Heart right ventricle (tissue), 16 donors: ENCODE measurements at regions not wholly inside any gene's neighbourhood (a gene's known extent, or its start where the extent isn't known, plus 50 kb on each side); places are given as distances from the start of the nearest gene placed in this dataset.

ENCODE experiments used
- ATAC-seq, 8 donors: fragments of 200-7000 bp; cut with Tn5 transposase; one replicate each; pipeline ENCODE4 v1.9.1; 2020; ENCODE audit warnings: mild to moderate bottlenecking in 8 of 8, moderate library complexity in 8 of 8, moderate number of reproducible peaks in 1 of 8
- DNase-seq, 2 donors: peaks; one replicate each; pipeline ENCODE4 v3.0.0-alpha.2; 2020
- H3K27ac ChIP-seq, 10 donors: fragments of 200-600 bp; sonication (generic) in 2 of 10; one replicate each; pipeline versions ENCODE4 v1.5.0 to v1.8.0; 2020 to 2022; ENCODE audit warnings: mild to moderate bottlenecking in 3 of 10
- H3K27me3 ChIP-seq, 7 donors: fragments of 200-600 bp; one replicate each; pipeline ENCODE4 v1.8.0; 2021 to 2022; ENCODE audit warnings: mild to moderate bottlenecking in 2 of 7
- H3K36me3 ChIP-seq, 9 donors: fragments of 200-600 bp; sonication (generic) in 1 of 9; one replicate each; pipeline versions ENCODE4 v1.5.0 to v1.8.0; 2020 to 2022; ENCODE audit warnings: mild to moderate bottlenecking in 2 of 9
- H3K4me1 ChIP-seq, 9 donors: fragments of 200-600 bp; sonication (generic) in 1 of 9; one replicate each; pipeline versions ENCODE4 v1.5.0 to v1.8.0; 2020 to 2022; ENCODE audit warnings: mild to moderate bottlenecking in 4 of 9
- H3K4me3 ChIP-seq, 10 donors: fragments of 200-600 bp; sonication (generic) in 2 of 10; one replicate each; pipeline versions ENCODE4 v1.5.0 to v1.8.0; 2020 to 2022; ENCODE audit warnings: mild to moderate bottlenecking in 7 of 10, moderate library complexity in 2 of 10
- H3K9me3 ChIP-seq, 11 donors: fragments of 200-600 bp in 10 of 11; sonication (generic) in 2 of 11; one replicate each; pipeline versions ENCODE4 v1.5.0 to v1.8.0; 2013 to 2022; ENCODE audit warnings: mild to moderate bottlenecking in 2 of 11, control low read depth in 1 of 11, moderate library complexity in 1 of 11
- CTCF ChIP-seq, 9 donors: fragments of 200-600 bp; sonication (generic) in 2 of 9; IDR thresholded peaks; one replicate each; pipeline versions ENCODE4 v1.5.0 to v1.8.0; 2021 to 2022; ENCODE audit warnings: antibody characterized with exemption in 9 of 9, mild to moderate bottlenecking in 5 of 9, moderate library complexity in 1 of 9
- WGBS, 2 donors: extraction: QIAGEN DNeasy Blood & Tissue Kit; methylation state at CpG; one replicate each; pipeline ENCODE4 v1.1.7; 2013; ENCODE audit warnings: inconsistent platforms in 1 of 2; 5-methylcytosine and 5-hydroxymethylcytosine counted together
- intact Hi-C, 10 donors: fragments of 100-400 bp; cut with DNase I; formaldehyde crosslinking; loops; one replicate each; pipeline versions ENCODE4 v1.11.1 to v1.14.2; 2022
- donor health status: Arrhythmogenic right ventricular cardiomyopathy.
- donor health status: ischemic (EF 13 %, LVEDD 7.1; RV severe dilation, severe dysfunction).
- donor health status: healthy with polysubstance abuse.
- donor health status: DM: no; HTN: yes; CAD: no.
- donor health status: DM: no; HTN: no; CAD: no.
- donor health status: ischemic (EF 25% LVEDD 6.9; RV normal size, moderate dysfunction).
- donor health status: ischemic (EF 25% LVEDD 5.7; RV mildly dilated, moderate dysfunction).
- donor health status: healthy.
- donor health status: DM: yes; HTN: yes; CAD: no.
- donor health status: Ischemic cardiomyopathy.
- donor health status: ischemic (EF 35%, LVEDD 5.7; RV mildly dilated, moderate dysfunction).
- donor health status: nonischemic (EF 11% LVEDD 7.7; RV severe dilation, severe dysfunction).
- donor health status: DM: yes; HTN: yes; CAD: no.
- donor health status: PGD.
- donor health status: ischemic (EF 29% LVEDD 5.4; RV normal size, mild dysfunction).
- donor health status: nonischemic (EF 23%, LVEDD 6.1; RV moderate dilation, normal function).

GRCh38 chr7:25543210-25543609 is 314.9 kb upstream of the NPVF start:
- DNase-seq (no peak), ATAC-seq (no peak)
- no peak overlapping the region for H3K4me3 ChIP-seq
- intact Hi-C loops: loop anchor here in 1 of 10 donors (1.0 kb wide), 1 partner anchor 15 kb away; no protein-coding TSS in a partner anchor
- H3K4me1 ChIP-seq: no peaks in the 10 kb centered on the region
- peaks cover 0 to 10% (median 0%) of the 10 kb centered on the region in 7 donors for H3K27me3 ChIP-seq
- H3K9me3 ChIP-seq: no peaks in the 10 kb centered on the region
- WGBS, 2 donors: 89% methylated on average over 7 of the region's 7 CpGs
- H3K27ac ChIP-seq: no peak overlapping the region
- no peaks in the 10 kb centered on the region for H3K36me3 ChIP-seq
- no peak for TF ChIP-seq CTCF (IDR thresholded peaks at IDR 0.05)

GRCh38 chr7:25543798-25544197 is 315.5 kb upstream of the NPVF start:
- no peak for TF ChIP-seq CTCF (IDR thresholded peaks at IDR 0.05)
- Histone ChIP-seq H3K27ac (no peak overlapping the region), H3K27me3 (peaks cover 0 to 10% (median 0%) of the 10 kb centered on the region in 7 donors), H3K9me3 (no peaks in the 10 kb centered on the region), H3K4me3 (no peak overlapping the region), H3K4me1 (no peaks in the 10 kb centered on the region), H3K36me3 (no peaks in the 10 kb centered on the region)
- ATAC-seq: no peak
- no peak for DNase-seq
- WGBS, 2 donors: 86% methylated on average over 2 of the region's 2 CpGs
- intact Hi-C loops: loop anchor here in 1 of 10 donors (1.0 kb wide), 1 partner anchor 15 kb away; no protein-coding TSS in a partner anchor

GRCh38 chr7:25544254-25544653 is 316.0 kb upstream of the NPVF start:
- Histone ChIP-seq H3K27me3 (peaks cover 0 to 10% (median 0%) of the 10 kb centered on the region in 7 donors), H3K36me3 (no peaks in the 10 kb centered on the region), H3K4me1 (no peaks in the 10 kb centered on the region), H3K27ac (no peak overlapping the region), H3K4me3 (no peak overlapping the region), H3K9me3 (no peaks in the 10 kb centered on the region)
- WGBS, 2 donors: 88 to 90% methylated on average over 5 of the region's 5 CpGs
- no peak for DNase-seq
- intact Hi-C loops: no loop called here
- no peak for ATAC-seq
- no peak for TF ChIP-seq CTCF (IDR thresholded peaks at IDR 0.05)

GRCh38 chr7:25545124-25546008 is 317.1 kb upstream of the NPVF start:
- H3K27me3 ChIP-seq: peaks cover 0 to 10% (median 0%) of the 10 kb centered on the region in 7 donors
- H3K9me3 ChIP-seq: no peaks in the 10 kb centered on the region
- 66 to 72% methylated on average over 7 of the region's 7 CpGs for WGBS, 2 donors
- intact Hi-C loops: no loop called here
- H3K27ac ChIP-seq: no peak overlapping the region
- H3K4me3 ChIP-seq: no peak overlapping the region
- ATAC-seq: peak in 3 of 8 donors; percentile 51 to 71 (median 60)
- no peaks in the 10 kb centered on the region for H3K36me3 ChIP-seq
- DNase-seq: peak in 1 of 2 donors; percentile 28
- no peaks in the 10 kb centered on the region for H3K4me1 ChIP-seq
- no peak for TF ChIP-seq CTCF (IDR thresholded peaks at IDR 0.05)
